Stimulated activated CD8-positive, alpha-beta memory T cell treated with anti-CD3 and anti-CD28 coated beads, Interleukin-7, amount 100 ng/mL, for 4 hours (primary cell): ENCODE measurements at regions not wholly inside any gene's neighbourhood (a gene's known extent, or its start where the extent isn't known, plus 50 kb on each side); places are given as distances from the start of the nearest gene placed in this dataset.
"Not testable (repeated sequence)": the region's sequence is repeated elsewhere in the genome, so short reads cannot be mapped to it uniquely, and the experiment has no call there.

Source experiments
- DNase-seq, 2 donors: peaks; one replicate each; pipeline ENCODE4 v3.0.0-alpha.2; 2020; ENCODE audit warnings: low read depth in 2 of 2

DNA sequence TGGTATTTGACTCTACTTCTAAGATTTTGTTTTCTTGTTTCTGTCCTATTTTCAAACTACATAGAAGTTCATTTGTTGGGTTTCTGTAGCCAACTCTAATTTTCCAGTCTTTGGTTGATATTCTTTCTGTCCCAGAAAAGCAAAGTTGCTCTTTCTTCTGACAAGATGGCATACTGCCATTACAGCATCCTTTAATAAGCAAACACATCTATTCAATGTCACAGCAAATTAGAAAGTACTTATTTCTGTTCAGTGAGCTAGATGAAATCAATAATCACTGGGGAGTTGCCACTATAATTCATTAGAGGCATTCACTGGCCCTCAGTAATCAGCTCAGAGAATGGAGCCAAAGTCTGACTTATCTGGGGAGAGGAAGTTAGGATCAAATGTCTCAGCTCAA, 1258.0 kb upstream of the IGFBP7 start:
- no peak for DNase-seq

DNA sequence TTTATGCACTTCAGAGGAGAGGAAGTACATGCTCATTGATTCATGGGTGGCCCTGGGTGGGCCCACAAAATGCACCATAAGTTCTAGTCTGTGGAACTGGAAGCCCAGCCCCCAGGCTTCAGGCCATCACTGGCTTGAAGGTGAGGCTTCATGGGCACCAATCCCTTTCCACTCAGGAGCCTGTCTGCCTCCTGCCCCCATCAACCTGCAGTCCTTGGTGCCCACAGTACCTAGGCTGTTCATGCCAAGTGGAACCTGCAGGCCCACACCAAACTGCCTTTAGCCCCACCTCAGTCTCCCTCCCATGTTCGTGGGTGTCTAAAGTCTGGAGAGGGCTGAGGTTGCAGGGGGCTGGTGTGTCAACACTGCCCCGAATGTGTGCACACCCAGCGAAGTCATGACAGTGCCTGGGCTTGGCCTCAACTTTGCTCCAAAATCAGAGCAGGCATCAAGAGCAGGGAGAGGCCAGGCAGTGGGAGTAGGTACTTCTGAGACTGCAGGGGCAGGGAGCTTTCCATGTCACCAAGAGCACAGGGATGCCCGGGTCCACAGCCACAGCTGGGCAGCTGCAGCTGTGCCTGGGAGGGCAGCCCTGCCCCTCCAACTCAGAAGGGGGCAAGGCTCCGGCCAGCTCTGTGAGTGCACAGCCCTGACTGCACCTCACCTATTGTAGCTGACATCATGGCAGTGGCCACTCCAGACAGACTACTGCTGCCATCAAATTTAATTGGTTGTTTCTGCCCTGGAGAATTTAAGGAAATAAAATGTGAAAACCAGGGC, 1250.4 kb upstream of the IGFBP7 start:
- no peak for DNase-seq

DNA sequence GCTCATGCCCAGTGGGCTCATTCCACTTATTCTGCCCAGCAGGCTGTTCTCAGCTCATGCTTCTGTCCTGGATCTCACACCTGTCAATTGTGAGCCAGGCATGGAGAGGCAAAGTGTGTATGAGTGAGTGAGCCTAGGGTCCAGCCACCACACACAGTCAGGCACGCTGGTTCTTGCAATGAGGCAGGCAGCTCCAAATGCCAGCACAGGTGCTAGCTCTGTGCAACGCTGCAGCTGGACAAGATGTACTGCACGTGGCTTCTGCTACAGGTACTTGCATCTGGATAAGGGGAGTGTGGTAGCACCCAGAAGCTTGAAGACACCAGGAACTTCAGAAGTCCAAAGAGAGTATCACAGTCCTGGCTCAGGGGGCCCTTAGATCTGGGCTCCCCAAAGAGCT, 1249.4 kb upstream of the IGFBP7 start:
- no peak for DNase-seq

DNA sequence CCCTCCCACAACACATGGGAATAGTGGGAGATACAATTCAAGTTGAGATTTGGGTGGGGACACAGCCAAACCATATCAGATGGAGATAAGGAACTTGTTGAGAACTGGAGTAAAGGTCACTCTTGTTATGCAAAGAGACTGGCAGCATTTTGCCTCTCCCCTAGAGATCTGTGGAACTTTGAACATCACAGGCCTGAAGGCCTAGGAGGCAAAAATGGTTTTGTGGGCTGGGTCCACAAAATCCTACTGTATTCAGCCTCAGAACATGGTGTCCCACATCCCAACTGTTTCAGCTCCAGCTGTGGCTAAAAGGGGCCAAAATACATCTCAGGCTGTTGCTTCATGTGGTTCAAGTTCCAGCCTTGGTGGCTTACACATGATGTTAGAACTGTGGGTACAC, 1247.8 kb upstream of the IGFBP7 start:
- no peak for DNase-seq

DNA sequence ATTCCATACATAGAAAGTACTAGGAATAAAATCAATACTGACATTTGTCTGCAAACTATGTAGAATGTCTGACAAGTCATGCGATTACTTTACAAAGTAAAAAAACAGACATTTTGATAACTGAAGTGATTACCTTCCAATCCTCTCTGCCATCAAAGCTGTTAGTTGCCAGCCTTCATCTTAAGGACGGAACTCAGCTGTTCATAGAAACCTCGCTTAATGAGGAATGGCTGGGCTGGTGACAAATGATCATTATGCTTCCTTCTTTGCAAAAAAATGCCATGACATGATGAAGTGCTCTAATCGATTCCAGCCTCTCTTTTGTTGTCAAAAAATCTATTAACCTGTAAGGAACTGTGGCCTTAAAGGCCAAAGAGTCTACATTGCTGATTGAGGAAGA, 1214.9 kb upstream of the IGFBP7 start:
- DNase-seq = no peak

DNA sequence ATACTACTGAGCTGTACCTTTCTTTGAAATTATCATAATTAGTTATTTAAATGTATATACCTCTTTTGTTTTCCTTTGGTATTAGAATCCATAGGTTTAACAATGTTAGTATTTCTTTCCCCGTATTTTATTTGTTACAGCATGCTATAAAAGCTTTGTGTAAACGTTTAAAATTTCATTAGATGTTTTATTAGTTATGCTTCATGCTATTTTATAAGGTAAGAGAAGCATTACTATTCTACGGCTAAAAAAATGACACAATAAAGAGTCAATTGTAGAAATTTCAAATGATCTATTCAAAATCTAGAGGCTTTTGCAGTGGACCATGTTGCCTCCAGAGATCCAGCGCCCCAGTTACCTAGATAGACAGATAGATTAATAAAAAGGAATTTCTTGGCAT, 1203.3 kb upstream of the IGFBP7 start:
- DNase-seq = no peak

DNA sequence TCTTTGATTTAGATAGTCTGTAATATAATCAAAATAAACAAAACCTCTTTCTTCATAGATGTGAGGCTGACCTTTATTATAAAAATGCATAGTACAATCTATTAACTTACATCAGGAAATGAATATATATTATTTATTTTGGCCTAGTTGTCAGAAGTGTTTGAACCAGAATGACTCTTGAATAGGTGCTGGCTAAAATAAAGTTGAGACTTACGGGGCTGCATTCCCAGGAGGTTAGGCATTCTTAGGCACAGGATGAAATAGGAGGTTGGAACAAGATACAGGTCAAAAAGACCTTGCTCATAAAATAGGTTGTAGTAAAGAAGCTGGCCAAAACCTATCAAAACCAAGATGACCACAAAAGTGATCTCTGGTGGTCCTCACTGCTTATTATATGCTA, 1193.3 kb upstream of the IGFBP7 start:
- DNase-seq = no peak

DNA sequence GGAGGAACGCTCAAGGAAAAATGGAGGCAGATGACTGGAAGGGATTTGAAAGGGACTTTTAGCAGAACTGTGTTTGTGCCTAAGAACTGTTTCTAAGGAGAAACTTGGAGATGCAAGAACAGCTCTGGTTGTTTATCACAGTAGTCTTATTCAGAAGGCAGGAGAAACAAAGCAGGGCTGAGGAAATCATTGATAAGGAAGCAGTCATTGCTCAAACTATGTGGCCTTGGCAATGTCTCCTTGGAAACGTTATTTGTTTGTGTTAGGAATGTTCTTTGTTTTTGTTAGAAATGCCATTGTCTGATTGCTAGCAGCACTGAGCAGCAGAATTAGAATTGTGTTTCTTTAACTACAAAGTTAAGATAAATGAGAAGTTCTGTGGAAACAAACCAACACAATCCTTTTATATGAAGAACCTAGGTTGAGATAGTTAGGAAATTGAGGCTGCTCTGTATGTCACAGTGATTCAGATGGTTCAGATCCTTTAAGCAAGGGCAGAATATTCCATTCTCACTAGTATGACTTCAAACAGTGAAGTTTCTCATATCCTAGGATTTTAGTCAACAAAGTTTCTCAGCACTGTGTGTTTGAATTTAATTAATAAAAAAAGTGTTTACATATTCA, 1191.3 kb upstream of the IGFBP7 start:
- DNase-seq = no peak

DNA sequence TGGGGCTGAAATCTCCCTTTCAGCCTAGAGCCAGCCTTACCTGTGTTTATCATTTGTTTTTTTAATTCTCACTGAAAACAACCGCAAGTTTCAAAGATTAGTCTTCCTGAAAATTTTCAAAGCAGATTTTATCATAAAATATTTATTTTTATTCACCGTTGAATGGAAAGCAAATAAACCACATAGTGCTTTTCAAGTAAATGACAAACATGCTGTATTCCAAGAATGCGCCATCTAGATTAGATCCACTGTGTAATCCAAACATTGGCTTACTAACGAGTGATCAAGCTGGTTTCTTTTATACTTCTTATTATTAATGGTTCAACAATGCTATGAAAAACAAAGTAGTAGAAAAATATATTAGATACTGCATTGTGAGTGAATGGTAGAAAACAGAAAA, 1176.2 kb upstream of the IGFBP7 start:
- no peak for DNase-seq

DNA sequence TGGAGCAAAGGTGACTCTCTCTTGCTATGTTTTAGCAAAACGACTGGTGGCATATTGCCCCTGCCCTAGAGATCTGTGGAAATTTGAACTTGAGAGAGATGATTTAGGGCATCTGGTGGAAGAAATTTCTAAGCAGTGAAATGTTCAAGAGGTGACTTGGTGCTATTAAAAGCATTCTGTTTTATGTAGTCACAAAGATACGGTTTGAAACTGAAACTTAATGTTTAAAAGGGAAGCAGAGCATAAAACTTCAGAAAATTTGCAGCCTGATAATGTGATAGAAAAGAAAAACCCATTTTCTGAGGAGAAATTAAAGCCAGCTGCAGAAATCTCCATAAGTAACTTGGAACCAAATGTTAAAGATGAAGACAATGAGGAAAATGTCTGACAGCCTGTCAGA, 1170.7 kb upstream of the IGFBP7 start:
- not testable (repeated sequence) for DNase-seq

DNA sequence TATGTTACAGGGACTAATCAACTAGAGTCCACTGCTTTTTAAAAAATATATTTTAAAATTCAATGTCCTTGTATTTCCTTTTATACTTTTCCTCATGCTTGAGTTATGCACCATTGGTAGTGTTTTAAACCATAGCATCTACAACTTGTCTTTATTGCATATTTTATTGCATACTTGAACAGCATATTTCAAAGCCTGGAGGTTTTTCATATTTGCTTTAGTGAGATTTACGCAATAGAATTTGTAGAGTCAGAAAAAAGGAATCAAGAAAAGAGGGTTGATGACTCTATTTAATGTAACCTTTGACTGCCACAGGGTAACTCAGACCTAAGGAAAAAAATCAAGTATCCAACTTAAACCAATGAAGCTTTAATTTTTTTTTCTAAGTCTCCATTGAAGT, 1165.7 kb upstream of the IGFBP7 start:
- no peak for DNase-seq

DNA sequence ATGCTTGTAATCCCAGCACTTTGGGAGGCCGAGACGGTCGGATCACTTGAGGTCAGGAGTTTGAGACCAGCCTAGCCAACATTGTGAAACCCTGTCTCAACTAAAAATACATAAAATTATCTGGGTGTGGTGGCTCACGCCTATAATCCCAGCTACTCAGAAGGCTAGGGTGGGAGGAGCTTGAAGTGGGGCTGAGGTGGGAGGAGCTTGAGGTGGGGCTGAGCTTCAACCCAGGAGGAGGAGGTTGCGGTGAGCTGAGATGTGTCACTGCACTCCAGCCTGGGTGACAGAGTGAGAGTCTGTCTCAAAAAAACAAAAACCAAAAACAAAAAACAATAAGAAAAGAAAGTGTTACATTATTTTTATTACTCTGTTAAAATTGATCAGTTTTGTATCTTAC, 1164.4 kb upstream of the IGFBP7 start:
- DNase-seq = no peak

DNA sequence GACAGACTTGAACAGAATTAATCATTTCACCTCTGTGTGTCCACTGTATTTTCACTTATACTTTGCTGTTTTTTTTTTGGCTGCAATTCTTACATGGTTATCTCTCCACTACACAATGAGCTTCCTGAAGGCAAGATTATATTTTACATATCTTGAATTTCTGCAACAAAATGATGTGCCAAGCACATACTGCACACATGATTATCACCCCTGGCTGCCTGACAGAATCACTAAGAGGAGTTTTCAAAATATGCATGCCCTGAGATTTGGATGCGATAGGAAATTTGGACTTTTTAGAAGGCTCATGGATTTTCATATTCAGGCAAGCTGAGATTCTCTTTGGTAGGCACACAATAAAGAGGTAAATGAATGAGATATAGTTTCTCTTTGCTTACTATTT, 1162.1 kb upstream of the IGFBP7 start:
- DNase-seq = no peak

DNA sequence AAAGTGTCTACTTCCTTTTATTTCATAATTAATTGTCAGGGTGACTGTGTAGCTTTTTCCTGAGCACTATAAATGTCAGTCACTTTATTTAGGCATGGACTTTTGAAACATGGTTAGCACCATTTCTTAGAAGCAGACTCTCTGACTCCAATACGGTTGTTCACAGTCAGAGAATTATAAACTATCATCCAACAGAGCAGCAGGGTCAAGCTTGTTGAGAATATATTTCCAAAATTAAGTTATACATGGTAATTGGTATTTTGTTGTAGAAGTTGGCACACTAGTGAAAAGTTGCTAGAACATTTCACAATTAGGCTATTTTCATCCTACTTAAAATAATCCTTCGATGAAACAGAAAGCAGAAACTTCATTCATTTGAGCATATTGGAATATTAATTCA, 1155.5 kb upstream of the IGFBP7 start:
- no peak for DNase-seq

DNA sequence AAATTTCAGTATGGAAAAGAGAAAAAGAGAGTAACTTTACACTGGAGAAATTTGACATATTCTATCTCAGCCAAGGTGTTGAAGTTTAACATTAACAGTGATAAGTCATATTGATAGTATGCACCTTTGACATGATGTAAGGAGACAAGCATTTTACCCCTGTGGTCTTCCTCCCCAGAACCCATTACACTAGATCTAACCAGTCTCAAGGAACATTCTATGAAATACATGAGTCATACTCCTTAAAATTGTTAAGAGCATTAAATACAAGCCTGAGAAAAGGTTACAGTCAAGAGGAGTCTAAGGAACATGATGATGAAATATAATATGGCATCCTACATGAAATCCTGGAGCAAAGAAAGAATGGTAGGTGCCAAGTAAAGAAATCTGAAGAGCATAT, 1151.3 kb upstream of the IGFBP7 start:
- DNase-seq = no peak

DNA sequence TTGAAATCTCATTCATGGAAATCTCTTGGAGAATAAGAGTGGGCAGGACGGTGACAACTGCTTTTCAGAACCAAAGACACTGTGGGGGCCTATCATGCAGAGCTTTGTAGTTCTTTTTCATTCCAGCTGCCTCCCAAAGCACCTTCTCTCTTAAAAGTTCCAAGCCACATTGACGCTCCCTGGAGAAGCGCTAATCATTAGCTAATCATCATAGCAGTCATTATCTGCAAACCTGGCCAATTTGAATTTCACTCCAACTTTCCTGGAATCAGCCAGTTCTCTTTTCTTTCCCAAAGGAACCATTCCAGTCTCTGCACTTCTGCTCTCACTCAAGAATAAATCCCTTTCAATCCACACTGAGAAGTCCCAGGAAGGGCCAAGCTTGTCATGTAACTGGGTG, 1144.1 kb upstream of the IGFBP7 start:
- no peak for DNase-seq

DNA sequence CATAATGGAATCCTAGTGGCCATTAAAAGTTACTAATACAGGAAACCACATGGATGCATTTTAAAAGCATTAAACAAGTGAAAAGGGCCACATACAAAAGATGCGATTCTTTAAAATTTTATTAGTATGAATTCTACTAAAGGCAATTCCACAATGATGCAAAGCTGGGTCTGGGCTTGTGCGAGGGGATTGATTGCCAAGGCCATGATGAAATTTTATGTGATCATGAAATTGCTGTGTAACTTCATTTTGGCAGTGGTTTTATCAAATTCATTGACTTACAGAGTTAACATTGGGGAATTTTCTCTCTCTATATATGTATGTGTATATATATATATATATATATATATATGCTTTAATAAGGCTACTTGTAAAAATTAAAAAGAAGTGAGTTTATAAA, 1142.5 kb upstream of the IGFBP7 start:
- DNase-seq = no peak

DNA sequence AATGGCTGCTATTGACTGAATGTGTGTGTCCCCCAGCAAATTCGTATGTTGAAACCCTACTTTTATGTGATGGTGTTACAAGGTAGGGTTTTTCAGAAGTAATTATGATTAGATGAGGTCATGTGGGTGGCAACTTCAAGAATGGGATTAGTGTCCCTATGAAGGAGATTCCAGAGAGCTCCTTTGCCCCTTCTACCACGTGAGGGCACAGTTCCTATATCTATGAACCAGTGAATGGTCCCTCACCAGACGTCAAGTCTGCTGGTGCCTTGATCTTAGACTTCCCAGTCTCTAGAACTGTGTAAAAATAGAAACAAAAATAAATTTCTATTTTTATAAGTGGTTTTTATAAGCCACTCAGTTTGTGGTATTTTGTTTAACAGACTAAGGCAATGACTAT, 1137.6 kb upstream of the IGFBP7 start:
- no peak for DNase-seq

DNA sequence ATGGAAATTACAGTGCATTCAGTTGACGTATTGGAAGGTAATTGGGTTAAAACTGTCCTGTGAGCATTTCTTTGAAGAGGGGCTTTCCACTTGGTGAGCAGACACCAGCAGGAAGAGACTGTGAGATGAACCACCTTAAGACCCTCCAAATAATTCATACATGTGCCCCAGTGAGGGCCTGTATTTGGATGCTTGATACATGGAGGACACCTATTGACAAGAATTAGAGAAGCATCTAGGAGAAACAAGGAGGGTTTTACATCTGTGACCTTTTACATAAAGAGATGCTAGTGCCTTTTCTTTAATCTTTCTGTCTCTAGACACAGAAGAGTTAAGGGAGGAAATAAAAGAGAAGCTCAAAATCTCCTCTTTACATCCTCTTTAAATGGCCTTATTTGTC, 1115.3 kb upstream of the IGFBP7 start:
- DNase-seq = no peak

DNA sequence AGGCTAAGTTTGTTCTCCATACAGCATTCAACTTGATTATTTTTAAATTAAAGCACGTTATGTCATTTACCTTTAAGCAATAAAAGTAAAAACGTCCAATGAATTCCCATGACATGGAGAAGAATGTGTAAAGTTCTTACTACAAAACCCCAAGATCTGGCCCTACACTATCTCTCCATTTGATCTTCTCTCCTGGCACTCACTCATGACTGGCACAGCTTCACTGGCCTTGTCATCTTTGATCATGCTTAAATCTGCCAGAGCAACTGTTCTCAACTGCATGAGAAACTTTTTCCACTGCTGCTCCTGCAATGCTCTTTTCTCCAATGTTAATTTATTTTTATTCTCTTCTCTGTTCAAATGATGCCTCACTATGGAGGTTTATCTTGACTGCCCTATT, 1109.0 kb upstream of the IGFBP7 start:
- no peak for DNase-seq

DNA sequence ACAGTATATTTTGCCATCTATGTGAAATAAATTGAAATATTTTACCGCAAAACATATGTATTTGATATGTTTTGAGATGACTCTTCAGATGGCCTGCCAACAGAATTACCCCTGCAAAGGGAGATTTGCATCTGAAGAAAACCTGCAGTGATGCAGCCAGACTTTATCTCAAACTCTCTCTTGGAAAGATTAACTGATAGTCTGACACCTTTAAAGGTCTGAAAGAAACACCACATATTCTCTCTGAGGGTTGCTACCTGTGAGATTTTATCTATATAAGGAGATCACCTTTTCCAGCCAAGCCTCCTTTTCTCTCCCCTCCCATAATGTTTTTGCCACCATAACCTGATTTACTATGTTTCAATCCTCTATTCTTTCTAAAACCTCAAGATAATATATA, 1106.3 kb upstream of the IGFBP7 start:
- no peak for DNase-seq

DNA sequence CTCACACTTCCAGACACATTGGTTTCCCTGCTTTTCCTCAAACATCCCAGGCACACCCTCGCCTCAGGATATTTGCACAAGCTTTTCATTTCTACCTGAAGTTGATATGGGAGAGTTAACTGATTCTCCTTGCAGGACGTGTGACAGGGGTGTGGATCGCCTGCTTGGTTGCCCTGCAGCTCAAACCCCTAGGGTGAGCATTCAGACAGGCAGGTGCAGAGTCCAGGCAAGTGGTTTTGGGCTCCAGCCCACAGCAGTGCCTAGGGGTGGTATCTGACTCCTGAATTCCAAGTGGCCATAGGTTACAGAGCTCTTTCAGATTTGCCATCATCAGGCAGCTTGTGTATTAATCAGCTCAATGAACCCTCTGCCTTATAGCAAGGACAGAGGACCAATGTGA, 1104.2 kb upstream of the IGFBP7 start:
- DNase-seq = no peak

DNA sequence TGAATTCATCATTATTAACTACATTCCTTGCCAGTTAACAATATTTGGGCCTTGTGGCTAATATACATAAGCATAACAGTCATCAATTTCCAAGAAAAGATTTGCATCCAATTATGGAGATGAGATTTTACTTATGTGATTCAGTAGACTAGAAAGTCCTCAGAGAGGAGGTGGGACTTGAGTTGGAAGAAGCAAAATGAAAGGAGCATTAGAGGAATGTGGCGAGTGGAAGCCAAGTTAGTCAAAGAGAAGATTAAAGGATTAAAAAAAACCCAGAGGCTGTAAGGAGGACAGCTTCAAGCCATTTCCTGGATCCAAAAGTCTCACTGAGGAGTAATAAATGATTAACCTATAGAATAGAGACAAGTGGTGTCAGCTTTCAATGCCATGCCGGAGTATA, 1099.4 kb upstream of the IGFBP7 start:
- no peak for DNase-seq

DNA sequence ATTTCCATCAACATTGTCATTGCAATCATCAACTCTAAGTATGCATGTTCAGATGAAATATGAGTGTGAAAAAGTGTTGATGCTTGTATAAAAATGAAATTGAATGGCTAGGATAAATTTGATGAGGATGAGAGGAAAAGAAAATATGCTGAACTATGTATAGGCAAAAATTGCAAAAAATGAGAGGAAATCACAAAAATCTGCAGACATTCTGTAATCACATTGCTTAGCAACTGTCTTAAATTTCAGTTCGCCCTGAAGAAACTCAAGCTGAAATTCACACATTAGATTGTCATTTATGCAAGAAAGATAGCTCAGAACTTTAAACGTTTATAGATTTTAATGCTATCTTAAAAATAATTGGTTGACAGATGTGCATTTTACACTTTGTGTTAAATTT, 1098.8 kb upstream of the IGFBP7 start:
- DNase-seq = no peak
